Parathyroid adenoma (tissue), 2 donors: ENCODE measurements at regions not wholly inside any gene's neighbourhood (a gene's known extent, or its start where the extent isn't known, plus 50 kb on each side); places are given as distances from the start of the nearest gene placed in this dataset.

ENCODE experiments used
- H2AFZ ChIP-seq: fragments of 300-600 bp; sonication (generic); one replicate; pipeline ENCODE4 v1.7.0; 2017; ENCODE audit warnings: antibody characterized with exemption, mild to moderate bottlenecking
- H3K27ac ChIP-seq: fragments of 300-600 bp; sonication (generic); one replicate; pipeline ENCODE4 v1.7.0; 2017
- H3K27me3 ChIP-seq: fragments of 300-600 bp; sonication (generic); one replicate; pipeline ENCODE4 v1.7.0; 2017; ENCODE audit warnings: low read length; ENCODE audit not compliant: control insufficient read depth, insufficient read depth
- H3K36me3 ChIP-seq: fragments of 300-600 bp; sonication (generic); one replicate; pipeline ENCODE4 v1.7.0; 2017; ENCODE audit warnings: low read length; ENCODE audit not compliant: control insufficient read depth, insufficient read depth
- H3K4me1 ChIP-seq: fragments of 300-600 bp; sonication (generic); one replicate; pipeline ENCODE4 v1.7.0; 2017; ENCODE audit warnings: control low read depth
- H3K4me2 ChIP-seq: fragments of 300-600 bp; sonication (generic); one replicate; pipeline ENCODE4 v1.7.0; 2017; ENCODE audit warnings: low read length
- H3K4me3 ChIP-seq: fragments of 300-600 bp; sonication (generic); one replicate; pipeline ENCODE4 v1.7.0; 2017; ENCODE audit warnings: low read depth, low read length
- H3K79me2 ChIP-seq: fragments of 300-600 bp; sonication (generic); one replicate; pipeline ENCODE4 v1.7.0; 2017; ENCODE audit warnings: control low read depth
- H3K9ac ChIP-seq: fragments of 300-600 bp; sonication (generic); one replicate; pipeline ENCODE4 v1.7.0; 2017; ENCODE audit warnings: mild to moderate bottlenecking
- H3K9me3 ChIP-seq: fragments of 300-600 bp; sonication (generic); one replicate; pipeline ENCODE4 v1.7.0; 2017; ENCODE audit warnings: low read length; ENCODE audit not compliant: control insufficient read depth
- TF ChIP-seq, protein P1 (sequence below): fragments of 300-600 bp; sonication (generic); IDR thresholded peaks from one replicate; pipeline ENCODE4 v1.7.0; 2017; ENCODE audit warnings: antibody characterized with exemption, mild to moderate bottlenecking
- donor health status: primary hyperparathyroidism.

DNA sequence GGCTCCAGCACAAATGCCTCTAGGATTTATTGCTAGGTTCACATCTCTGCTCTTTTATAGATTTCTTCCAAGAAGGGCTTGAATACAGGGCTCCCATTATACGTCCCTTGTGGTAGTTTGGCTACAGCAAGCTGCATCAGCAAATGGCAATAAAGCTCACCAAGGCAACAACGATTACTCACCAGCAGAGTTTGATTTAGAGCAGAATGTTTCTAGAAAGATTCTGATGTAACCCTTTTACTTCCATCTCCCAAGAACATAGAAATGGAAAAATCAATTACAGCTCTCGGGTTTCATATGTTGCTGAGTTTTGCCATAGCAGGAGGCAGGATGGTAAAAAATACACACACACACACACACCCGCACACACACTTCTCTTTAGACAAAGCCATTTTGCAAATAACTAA lies 124.2 kb upstream of the TNPO1 start:
- no peak overlapping the region for H3K27ac ChIP-seq
- TF ChIP-seq, protein P1, sequence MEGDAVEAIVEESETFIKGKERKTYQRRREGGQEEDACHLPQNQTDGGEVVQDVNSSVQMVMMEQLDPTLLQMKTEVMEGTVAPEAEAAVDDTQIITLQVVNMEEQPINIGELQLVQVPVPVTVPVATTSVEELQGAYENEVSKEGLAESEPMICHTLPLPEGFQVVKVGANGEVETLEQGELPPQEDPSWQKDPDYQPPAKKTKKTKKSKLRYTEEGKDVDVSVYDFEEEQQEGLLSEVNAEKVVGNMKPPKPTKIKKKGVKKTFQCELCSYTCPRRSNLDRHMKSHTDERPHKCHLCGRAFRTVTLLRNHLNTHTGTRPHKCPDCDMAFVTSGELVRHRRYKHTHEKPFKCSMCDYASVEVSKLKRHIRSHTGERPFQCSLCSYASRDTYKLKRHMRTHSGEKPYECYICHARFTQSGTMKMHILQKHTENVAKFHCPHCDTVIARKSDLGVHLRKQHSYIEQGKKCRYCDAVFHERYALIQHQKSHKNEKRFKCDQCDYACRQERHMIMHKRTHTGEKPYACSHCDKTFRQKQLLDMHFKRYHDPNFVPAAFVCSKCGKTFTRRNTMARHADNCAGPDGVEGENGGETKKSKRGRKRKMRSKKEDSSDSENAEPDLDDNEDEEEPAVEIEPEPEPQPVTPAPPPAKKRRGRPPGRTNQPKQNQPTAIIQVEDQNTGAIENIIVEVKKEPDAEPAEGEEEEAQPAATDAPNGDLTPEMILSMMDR, result no peak
- H3K79me2 ChIP-seq, result no peaks in the 10 kb centered on the region
- no peaks in the 10 kb centered on the region for H3K27me3 ChIP-seq
- H3K9me3 ChIP-seq, result no peaks in the 10 kb centered on the region
- H3K4me2 ChIP-seq, result no peak overlapping the region
- no peak overlapping the region for H3K9ac ChIP-seq
- no peaks in the 10 kb centered on the region for H3K36me3 ChIP-seq
- H2AFZ ChIP-seq, result no peak overlapping the region
- H3K4me1 ChIP-seq, result no peaks in the 10 kb centered on the region
- H3K4me3 ChIP-seq, result no peak overlapping the region

DNA sequence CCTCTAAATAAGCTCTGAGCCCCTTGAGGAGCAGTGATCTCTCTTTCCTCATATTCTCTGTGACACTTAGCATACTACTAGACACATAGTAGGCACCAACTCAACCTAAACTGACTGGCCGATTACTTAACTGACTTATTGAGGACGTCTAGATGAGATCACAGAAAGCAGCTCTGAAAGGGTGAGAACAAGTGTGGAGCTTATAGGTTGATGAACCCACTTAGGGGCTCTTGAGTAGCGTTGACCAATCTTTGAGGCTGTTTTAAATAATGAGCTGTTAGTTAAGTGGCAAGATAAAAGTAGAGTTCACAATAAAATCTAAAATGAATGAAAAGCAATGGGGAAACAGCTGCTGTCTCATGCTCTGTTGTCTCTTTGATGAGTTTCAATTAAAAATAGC lies 124.7 kb upstream of the TNPO1 start:
- no peak overlapping the region for H3K9ac ChIP-seq
- no peaks in the 10 kb centered on the region for H3K36me3 ChIP-seq
- H3K27me3 ChIP-seq, result no peaks in the 10 kb centered on the region
- H3K4me3 ChIP-seq, result no peak overlapping the region
- no peak overlapping the region for H3K4me2 ChIP-seq
- no peaks in the 10 kb centered on the region for H3K79me2 ChIP-seq
- H2AFZ ChIP-seq, result no peak overlapping the region
- H3K27ac ChIP-seq, result no peak overlapping the region
- no peaks in the 10 kb centered on the region for H3K9me3 ChIP-seq
- H3K4me1 ChIP-seq, result no peaks in the 10 kb centered on the region
- TF ChIP-seq, protein P1, result no peak

GRCh38 chr5:72688916-72689315 lies 127.5 kb upstream of the TNPO1 start:
- Histone ChIP-seq H2AFZ (no peak overlapping the region), H3K4me1 (no peaks in the 10 kb centered on the region), H3K9ac (no peak overlapping the region), H3K9me3 (no peaks in the 10 kb centered on the region), H3K4me2 (no peak overlapping the region), H3K36me3 (no peaks in the 10 kb centered on the region), H3K27ac (no peak overlapping the region), H3K79me2 (no peaks in the 10 kb centered on the region), H3K27me3 (no peaks in the 10 kb centered on the region), H3K4me3 (no peak overlapping the region)
- TF ChIP-seq, protein P1, result no peak

DNA sequence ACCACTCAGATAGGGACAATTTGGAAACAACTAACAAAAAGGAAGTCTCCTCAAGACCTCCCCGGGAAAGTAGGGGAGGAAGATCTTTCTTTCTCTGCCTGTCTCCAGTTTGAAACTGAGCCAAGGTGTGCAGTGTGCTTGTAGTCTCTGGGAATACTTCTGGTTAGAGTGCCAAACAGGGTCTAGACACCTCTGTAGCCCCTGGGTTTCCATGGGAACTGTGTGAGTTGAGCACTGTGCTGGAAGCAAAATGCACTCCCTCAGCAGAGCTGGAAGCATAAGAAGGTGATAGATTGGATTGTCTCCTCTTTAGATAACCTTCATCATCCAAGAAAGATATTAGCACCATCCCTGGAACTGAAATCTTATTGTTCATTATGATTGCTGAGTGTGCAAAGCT lies 129.2 kb upstream of the TNPO1 start:
- no peak overlapping the region for H3K4me2 ChIP-seq
- no peaks in the 10 kb centered on the region for H3K9me3 ChIP-seq
- H3K4me1 ChIP-seq, result no peaks in the 10 kb centered on the region
- H3K9ac ChIP-seq, result no peak overlapping the region
- TF ChIP-seq, protein P1, result no peak
- H3K79me2 ChIP-seq, result no peaks in the 10 kb centered on the region
- no peak overlapping the region for H2AFZ ChIP-seq
- H3K4me3 ChIP-seq, result no peak overlapping the region
- H3K27me3 ChIP-seq, result no peaks in the 10 kb centered on the region
- no peaks in the 10 kb centered on the region for H3K36me3 ChIP-seq
- no peak overlapping the region for H3K27ac ChIP-seq

DNA sequence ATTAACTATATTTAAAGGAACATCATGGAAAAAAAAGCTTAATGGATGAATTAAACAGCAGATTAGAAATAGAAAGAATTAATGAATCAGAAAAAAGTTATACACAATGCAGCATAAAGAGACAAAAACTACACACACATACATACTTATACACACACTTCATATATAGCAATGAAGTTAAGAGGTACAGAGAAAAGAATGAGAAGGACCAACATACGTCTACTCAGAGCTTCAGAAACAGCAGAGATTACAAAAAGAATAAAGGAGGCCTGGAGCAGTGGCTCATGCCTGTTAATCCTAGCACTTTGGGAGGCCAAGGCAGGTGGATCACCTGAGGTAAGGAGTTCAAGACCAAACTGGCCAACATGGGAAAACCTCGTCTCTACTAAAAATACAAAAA lies 133.9 kb upstream of the TNPO1 start:
- no peaks in the 10 kb centered on the region for H3K27me3 ChIP-seq
- H3K4me3 ChIP-seq, result no peak overlapping the region
- no peaks in the 10 kb centered on the region for H3K4me1 ChIP-seq
- no peaks in the 10 kb centered on the region for H3K9me3 ChIP-seq
- H3K36me3 ChIP-seq, result no peaks in the 10 kb centered on the region
- no peak overlapping the region for H2AFZ ChIP-seq
- H3K4me2 ChIP-seq, result no peak overlapping the region
- H3K9ac ChIP-seq, result no peak overlapping the region
- TF ChIP-seq, protein P1, result no peak
- H3K79me2 ChIP-seq, result no peaks in the 10 kb centered on the region
- H3K27ac ChIP-seq, result no peak overlapping the region
